OCI-LY3 (cell line): ENCODE measurements at regions not wholly inside any gene's neighbourhood (a gene's known extent, or its start where the extent isn't known, plus 50 kb on each side); places are given as distances from the start of the nearest gene placed in this dataset.

ENCODE experiments used
- EZH2phosphoT487 ChIP-seq: fragments of 200-600 bp; shearing (Covaris generic); IDR thresholded peaks from 2 replicates; pipeline ENCODE4 v1.6.1; 2018; ENCODE audit warnings: antibody characterized with exemption, mixed run types, low read depth
- TF ChIP-seq, protein P1 (sequence below): fragments of 200-600, 300-600 bp; sonication (generic); IDR thresholded peaks from 2 replicates; pipeline ENCODE4 v1.5.1; 2014; ENCODE audit warnings: antibody characterized with exemption, low read length, low read depth

DNA sequence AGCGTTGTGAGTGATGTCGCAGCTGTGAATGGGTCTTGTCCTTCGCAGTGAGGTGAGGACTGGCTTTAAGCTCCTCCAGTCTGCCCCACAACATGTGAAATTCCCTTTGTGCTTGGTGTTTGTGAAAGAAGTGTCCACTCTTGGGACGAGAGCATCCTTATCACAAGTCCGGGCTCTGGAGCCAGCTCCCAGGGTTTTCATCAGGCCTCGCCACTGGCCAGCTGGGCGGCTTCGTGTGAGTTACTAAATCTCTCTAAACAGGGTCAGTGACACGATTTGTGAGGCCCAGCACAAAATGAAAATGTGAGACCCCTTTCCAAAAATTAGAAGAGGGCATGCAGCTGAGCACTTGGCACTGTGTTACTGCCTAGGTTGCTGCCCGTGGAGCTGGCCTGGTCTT is 115.9 kb downstream of the VAPA start:
- TF ChIP-seq, protein P1, sequence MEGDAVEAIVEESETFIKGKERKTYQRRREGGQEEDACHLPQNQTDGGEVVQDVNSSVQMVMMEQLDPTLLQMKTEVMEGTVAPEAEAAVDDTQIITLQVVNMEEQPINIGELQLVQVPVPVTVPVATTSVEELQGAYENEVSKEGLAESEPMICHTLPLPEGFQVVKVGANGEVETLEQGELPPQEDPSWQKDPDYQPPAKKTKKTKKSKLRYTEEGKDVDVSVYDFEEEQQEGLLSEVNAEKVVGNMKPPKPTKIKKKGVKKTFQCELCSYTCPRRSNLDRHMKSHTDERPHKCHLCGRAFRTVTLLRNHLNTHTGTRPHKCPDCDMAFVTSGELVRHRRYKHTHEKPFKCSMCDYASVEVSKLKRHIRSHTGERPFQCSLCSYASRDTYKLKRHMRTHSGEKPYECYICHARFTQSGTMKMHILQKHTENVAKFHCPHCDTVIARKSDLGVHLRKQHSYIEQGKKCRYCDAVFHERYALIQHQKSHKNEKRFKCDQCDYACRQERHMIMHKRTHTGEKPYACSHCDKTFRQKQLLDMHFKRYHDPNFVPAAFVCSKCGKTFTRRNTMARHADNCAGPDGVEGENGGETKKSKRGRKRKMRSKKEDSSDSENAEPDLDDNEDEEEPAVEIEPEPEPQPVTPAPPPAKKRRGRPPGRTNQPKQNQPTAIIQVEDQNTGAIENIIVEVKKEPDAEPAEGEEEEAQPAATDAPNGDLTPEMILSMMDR: no peak
- TF ChIP-seq EZH2phosphoT487: no peak
